Gastrocnemius medialis (tissue), 4 donors: ENCODE measurements at regions not wholly inside any gene's neighbourhood (a gene's known extent, or its start where the extent isn't known, plus 50 kb on each side); places are given as distances from the start of the nearest gene placed in this dataset.

Experiments used
- POLR2A ChIP-seq, 2 donors: fragments of 450-650 bp; IDR thresholded peaks; one replicate each; pipeline ENCODE4 v1.6.1; 2017; ENCODE audit warnings: antibody characterized with exemption in 2 of 2, mild to moderate bottlenecking in 2 of 2, moderate library complexity in 2 of 2
- TF ChIP-seq, protein P1 (sequence below), 5 experiments: fragments of 450-650 bp in 3 of 5; fragments of 200-600 bp in 2 of 5; sonication (generic) in 2 of 5; IDR thresholded peaks in 4 of 5; conservative IDR thresholded peaks in 1 of 5; 1 replicate in 4 of 5; 2 replicates in 1 of 5; pipeline ENCODE4 v1.5.1; 2016 to 2019; ENCODE audit warnings: antibody characterized with exemption in 5 of 5, mild to moderate bottlenecking in 3 of 5, moderate library complexity in 3 of 5

DNA sequence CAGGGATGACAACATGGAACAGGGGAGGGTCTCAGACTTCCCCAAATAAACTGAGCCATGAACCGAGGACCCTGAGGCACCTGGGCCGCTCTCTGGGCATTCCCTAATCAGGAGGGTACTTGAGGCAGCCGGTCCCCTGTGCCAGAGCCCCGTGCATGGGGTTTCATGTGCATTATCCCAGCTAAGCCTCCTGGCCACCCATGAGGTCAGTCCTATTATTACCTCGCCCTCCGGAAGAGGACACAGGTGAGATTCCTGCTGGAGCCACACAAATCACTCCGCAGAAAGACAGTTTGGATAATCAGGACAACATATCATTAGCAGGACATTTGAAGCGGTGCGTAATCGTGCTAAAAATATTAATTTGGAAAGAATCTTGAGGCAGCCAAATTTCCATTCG lies 274.0 kb downstream of the PARN start:
- TF ChIP-seq, protein P1, sequence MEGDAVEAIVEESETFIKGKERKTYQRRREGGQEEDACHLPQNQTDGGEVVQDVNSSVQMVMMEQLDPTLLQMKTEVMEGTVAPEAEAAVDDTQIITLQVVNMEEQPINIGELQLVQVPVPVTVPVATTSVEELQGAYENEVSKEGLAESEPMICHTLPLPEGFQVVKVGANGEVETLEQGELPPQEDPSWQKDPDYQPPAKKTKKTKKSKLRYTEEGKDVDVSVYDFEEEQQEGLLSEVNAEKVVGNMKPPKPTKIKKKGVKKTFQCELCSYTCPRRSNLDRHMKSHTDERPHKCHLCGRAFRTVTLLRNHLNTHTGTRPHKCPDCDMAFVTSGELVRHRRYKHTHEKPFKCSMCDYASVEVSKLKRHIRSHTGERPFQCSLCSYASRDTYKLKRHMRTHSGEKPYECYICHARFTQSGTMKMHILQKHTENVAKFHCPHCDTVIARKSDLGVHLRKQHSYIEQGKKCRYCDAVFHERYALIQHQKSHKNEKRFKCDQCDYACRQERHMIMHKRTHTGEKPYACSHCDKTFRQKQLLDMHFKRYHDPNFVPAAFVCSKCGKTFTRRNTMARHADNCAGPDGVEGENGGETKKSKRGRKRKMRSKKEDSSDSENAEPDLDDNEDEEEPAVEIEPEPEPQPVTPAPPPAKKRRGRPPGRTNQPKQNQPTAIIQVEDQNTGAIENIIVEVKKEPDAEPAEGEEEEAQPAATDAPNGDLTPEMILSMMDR (IDR thresholded peaks at IDR 0.05 in 4 of 5, conservative IDR thresholded peaks at IDR 0.05 in 1 of 5) = no peak
- peak in 1 of 2 donors; percentile 21 for TF ChIP-seq POLR2A (IDR thresholded peaks at IDR 0.05)
